GM19238 (cell line): ENCODE measurements at regions not wholly inside any gene's neighbourhood (a gene's known extent, or its start where the extent isn't known, plus 50 kb on each side); places are given as distances from the start of the nearest gene placed in this dataset.

ENCODE experiments used
- DNase-seq: peaks from one replicate; pipeline ENCODE4 v3.0.0; 2011; ENCODE audit warnings: low spot score; ENCODE audit not compliant: insufficient read length

DNA sequence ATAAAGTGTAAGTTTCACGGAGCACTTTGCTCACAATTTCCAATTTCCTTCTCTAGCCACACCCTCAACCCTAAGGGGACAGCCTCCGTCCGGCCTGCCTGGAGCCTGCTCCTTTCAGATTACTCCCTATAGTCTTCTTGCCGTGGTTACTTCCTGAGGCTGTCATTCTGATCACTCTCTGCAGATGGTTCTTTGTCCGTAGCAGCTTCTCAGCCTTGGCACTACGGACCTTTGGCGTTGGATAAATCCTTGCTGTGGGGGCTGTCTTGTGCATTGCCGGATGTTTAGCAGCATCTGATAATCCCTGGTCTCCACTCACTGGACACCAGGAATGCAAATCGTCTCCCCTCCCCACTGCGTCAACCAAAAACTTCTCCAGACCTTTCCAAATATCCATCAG is 447.5 kb upstream of the KIRREL3 start:
- no peak for DNase-seq

DNA sequence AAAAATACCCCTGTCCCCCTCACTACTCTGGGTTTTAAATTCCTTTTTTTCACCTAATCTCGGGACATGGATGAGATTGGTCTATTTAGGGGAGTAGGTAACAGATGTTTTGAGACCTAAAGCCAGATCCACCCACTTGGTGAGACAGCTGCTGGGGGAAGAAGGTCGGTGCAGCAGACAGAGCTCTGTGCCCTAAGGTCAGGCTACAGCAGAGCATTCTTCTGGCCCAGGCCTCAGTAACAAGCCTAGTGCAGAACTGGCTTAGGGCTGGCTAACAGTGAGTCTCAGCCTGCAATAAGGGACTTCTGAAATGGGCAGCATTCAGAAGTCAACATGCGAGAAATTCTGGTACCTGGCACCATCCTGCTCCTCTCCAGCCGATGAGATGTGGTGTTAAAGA is 444.9 kb upstream of the KIRREL3 start:
- DNase-seq, result no peak

DNA sequence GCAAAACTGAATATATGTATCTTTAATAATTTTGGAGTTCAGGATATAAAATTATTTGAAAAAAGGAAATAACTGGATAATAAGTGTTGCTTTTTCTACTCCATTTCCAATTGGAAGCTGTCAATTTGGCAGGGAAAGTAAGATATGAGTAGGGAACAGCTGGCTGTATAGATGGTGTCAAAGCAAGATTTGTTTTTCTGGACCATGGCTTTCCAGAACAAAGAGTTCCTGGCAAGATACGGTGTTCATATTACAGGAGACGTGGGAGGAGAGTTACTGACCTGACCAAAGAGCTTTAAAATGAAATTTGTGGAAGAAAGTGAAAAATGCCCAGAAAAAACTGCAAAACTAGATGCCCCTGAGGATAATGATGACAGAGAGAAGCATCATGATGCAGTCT is 442.7 kb upstream of the KIRREL3 start:
- no peak for DNase-seq

DNA sequence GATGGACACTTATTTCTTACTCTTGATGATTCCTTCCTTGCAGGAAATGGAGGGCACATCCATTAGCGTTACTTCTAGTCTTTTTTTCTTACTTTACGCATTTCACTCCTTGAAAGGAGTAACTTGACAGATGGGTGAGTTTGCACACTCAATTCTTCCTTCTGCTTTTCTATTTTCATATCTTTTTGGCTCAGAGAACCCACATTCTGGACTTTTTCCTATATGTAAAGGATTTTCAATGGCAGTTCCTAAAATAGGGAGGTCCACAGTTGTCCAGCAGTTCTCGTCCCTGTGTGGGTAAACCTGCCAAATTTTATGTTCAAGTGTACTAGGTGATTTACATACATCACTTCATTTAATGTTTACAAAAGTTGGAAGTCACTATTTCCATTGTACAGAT is 440.0 kb upstream of the KIRREL3 start:
- no peak for DNase-seq

DNA sequence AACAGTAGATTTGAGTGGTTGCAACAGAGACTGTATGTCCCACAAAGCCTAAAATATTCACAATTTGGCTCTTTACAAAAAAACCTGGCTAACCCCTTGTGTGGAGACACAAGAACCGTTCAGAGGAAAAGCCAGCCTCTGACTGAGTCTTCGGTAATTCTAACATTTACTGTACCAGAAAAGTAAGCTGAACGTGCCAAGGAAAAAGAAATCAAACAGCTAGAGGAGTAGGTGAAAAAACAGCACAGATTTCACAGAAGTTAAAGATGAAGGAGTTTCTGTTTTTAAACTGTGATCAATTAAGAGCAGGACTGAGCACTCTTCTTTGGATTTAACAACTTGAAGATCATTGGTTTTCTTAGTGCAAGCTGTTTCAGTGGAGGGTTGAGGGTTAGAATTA is 424.7 kb upstream of the KIRREL3 start:
- DNase-seq, result no peak

DNA sequence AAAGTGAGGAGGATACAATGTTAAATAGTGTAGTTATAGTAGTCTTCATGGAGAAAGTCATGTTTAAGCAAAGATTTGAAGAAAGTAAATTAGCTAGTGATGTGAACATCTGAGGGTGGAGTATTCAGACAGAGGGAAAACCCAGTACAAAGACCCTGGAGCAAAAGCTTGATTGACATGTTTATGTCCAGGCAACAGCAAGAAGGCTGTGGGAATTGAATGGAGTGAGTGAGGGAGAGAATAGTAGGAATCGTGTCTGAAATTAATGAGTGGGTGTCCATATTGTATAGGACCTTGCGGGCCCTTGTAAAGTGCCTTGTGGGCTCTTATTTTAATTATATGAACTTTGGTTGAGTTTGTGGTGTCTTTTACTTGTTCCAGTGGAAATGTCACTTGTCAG is 424.1 kb upstream of the KIRREL3 start:
- DNase-seq, result no peak

DNA sequence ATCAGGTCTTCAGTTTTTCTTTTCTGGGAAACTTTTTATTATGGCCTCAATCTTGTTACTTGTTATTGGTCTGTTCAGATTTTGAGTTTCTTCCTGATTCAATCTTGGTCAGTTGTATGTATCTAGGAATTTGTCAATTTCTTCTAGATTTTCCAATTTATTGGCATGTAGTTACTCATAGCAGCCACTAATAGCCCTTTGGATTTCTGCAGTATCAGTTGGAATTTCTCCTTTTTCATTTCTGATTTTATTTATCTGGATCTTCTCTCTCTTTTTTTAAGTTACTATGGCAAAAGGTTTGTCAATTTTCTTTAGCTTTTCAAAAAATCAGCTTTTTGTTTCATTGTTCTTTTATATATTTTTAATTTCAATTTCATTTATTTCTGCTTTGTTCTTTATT is 419.6 kb upstream of the KIRREL3 start:
- DNase-seq, result no peak

DNA sequence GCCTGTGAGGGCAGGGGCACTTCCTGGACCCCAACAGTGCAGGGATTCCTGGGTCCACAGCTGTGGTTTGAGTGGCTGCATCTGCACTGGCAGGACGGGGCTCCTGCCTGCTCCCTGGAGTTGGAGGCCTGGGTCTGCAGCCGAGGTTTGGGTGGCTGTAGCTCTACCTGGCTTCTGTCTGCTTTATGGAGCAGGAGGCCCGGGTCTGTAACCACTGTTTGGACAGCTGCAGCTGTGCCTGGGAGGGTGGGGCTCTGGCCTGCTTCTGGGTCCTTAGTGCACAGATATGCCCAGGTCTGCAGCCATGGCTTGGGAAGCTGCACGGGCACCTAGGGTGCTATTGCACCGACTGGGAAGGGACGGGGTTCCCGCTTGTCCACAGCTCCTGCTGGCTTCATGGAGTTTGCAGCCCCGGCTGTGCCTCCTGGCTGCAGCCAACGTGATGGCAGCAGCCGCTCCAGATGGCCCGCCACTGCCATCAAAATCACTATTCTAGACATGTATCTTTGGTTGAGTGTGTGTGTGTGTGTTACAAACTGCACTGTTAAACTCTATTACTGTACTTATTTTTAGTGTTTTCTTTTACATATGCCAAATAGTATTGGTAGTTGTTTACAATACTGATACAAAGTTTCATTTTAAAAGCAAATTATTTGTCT is 412.3 kb upstream of the KIRREL3 start:
- DNase-seq, result no peak

DNA sequence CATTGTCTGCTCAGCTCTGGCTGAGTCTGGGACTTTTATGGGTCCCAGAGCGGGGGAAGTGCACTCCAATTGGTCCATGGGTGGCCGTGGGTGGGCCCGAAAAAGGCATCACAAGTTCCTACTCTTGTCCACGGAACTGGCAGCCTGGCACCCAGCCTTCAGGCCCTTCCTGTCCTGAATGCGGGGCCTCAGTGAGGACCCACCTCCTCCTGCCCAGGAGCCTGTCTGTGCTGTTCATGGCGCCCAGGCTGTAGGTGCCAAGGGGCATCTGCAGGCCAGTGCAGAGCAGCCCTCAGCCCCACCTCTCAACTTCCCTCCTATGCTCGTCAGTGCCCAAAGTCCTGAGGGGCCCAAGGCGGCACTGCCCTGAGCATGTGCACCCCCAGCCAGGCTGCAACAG is 411.7 kb upstream of the KIRREL3 start:
- no peak for DNase-seq

DNA sequence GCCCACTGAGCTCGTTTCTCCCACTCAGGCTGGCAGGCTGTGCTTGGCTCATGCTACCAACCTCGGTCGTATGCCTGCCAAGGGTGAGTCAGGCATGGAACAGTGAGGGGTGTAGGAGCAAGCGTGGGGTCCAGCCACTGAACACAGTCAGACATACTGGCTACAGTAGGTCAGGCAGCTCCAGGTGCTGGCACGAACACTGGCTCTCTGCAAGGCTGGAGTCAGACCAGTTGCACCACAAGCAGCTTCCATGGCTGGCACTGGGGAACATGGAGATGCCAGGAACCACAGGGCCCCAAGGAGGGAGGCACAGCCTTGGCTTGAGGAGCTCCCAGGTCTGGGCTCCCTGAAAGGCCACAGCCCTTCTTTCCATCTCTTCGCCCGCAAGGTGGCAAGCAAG is 410.7 kb upstream of the KIRREL3 start:
- DNase-seq, result no peak

DNA sequence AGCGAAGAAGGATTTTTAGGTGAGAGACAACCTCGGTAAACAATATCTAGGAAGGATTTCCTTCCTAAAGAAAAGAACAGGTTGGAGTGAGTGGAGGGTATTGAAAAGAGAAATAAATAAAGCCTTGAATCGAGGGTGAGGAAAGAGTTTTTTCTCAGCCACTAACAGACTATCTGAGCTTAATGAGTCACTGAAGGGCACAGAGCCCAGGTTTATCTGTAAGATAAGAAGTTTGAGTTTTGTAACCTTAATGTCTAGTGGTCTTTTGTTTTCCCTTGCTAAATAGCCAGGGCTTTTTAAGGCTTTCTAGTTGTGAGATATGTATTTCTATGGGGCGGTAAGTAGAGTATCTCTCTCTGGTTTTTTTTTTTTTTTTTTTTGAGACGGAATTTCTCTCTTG is 394.5 kb upstream of the KIRREL3 start:
- no peak for DNase-seq

DNA sequence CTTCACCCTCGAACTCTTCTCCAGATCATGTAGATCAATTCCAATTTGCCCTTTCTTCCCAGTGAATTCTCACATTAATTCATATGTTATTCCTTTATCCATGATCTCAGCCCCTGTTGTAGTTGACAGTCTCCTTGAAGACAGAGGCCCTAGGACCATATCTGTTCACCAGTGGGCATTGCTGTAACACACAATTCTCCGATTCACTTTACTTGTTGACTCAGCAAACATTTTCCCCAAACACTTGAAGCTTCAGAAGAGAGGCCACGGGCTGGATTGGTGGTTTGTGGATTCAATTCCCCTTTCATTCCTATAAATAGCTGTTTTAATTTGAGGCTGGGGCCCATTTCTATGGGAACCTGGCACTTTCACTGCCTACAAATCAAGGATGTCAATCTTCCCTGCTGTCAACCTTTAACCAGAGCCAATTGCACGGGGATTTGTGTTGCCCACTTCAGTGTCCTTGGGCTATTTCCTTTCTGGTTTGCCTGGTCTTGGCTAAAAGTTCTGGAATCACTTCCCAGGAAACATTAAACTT is 393.0 kb upstream of the KIRREL3 start:
- no peak for DNase-seq

DNA sequence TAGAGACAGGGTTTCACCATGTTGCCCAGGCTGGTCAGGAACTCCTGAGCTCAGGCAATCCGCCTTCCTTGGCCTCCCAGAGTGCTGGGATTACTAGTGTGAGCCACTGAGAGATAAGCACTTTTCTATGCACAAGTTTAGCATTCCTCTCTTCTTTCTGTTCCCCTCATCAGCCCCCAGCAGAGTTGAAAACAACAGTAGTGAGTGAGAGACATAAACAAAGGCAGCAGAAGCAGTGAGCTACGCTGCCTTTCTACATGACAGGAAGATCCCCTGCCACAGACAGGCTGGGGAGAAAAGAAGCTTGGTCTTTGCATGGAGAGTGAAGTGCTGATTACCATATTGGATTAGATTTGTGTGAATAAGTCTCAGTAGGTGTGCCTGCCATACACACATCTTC is 392.0 kb upstream of the KIRREL3 start:
- DNase-seq, result no peak

DNA sequence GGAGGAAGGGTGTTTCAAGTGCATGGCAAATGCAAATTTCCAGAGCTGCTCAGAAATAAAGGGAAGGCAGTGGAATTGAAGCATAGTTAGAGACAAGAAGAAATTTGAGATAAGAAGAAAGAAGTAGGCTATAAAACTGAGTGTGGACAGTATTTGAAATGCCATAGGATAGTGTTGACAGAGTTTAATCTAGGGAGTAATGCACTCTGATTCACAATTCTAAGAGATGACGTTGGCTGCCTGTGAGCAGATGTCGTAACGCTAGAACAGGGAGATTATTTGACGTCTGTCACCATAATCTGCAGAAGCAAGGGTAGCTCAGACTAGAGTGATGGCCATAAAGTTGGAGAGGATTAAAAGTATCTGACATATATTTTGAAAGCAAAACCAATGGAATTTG is 389.9 kb upstream of the KIRREL3 start:
- no peak for DNase-seq

DNA sequence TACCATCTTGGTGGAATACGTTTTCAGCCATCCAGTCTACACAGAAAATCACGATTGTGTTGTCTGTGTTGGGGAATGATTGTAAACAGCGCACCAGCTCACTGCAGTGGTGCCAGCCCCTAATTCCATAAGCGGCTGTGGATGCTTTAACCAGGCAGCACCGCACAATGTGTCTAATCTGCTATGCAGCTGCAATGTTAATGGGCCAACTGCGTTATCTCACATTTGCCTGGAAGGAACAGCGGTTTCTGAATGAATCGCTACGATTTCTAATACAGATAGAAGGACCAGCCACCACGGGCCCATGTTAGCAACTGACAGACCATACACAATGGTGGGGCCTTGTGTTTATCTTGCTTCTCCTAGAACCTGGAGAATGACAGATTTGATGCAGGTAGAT is 384.5 kb upstream of the KIRREL3 start:
- DNase-seq, result no peak

DNA sequence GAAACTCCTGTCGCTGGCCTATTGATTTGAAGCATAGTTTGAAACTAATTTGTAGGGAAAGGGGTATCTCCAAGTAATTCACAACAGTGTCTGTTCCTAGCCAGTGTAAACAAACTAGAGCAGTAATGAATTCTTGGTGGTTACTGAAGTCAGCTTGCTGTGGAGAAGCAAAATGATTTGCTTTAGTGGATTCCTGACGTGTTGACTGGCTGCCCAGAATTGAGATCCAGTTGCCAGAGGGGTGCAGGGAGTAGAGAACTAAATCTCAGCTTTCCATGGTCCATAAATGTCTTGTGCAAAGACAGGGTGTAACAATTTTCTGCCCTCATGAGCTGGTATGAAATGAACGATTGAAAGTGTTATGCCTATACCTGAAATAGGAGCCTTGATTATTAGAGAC is 382.5 kb upstream of the KIRREL3 start:
- no peak for DNase-seq

DNA sequence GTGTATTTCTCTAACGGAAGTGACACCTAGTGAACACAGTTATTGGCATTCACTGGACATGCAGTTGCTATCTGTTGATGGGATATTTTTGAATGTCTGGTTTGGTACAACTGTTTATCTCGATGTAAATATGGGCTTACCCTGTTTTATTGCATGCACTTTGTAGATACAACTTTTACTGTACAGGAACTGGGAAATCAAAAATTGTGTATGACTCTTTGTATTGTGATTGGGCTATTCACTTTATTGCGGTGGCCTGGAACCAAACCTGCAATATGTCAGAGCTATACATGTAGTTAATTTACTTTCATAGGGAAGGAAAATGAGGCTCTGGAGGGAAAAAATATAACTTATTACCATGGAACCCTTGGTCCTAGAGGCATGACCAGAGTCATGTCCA is 380.7 kb upstream of the KIRREL3 start:
- DNase-seq, result no peak

DNA sequence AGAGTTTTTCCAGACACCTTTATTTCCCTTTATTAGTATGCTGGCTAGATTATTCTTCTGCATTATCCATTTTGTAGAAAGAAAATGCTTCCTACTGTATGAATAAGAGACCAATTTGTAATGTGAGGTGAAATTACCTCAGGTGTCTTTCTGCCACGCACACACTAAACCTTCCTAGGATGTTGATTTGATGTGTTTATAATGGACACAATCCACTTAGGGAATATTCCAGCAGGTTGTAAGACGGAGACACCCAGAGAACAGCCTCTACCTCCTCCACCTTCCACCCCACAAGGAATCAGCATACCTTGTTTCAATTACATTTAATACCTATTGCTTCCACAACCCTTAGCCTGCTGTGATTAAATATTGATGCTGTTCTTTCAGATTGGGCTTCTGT is 379.1 kb upstream of the KIRREL3 start:
- DNase-seq, result no peak

DNA sequence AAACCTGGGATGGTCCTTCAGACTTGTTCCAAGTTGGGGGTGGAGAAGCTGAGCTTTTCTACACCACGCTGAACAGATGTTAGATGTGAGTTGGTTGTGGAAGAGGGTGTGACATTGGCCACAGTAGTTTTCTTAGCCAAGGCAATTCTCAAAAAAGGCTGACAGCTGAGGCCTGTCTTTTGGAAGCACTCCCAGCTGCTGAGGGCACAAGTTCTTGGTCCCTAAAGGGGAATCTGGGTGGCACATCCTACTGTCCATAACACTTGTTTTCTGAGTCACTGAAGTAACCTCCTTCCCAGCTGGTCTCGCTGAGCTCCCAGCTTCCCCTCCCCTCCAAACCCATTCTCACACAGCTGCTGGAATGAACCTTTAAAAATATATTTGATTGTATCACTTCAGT is 375.7 kb upstream of the KIRREL3 start:
- no peak for DNase-seq

DNA sequence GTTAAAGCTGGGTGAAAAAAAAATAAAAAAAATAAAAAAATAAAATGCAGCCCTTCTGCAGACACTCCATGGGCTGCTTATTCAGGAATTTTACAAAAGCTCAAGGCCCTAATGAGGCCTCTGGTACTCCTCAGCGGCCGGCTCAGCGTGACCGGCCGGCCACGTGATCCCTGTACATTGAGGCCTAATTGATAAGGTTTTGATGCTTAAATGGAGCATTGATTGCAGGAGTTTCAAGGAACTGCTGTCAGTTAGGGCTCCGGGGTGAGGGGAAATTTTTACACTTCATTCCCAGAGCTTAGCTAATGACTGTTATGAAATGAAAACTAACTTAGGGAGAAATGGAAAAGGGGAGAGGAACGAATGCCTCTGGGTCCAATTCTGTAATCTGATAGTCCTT is 368.8 kb upstream of the KIRREL3 start:
- DNase-seq, result no peak

DNA sequence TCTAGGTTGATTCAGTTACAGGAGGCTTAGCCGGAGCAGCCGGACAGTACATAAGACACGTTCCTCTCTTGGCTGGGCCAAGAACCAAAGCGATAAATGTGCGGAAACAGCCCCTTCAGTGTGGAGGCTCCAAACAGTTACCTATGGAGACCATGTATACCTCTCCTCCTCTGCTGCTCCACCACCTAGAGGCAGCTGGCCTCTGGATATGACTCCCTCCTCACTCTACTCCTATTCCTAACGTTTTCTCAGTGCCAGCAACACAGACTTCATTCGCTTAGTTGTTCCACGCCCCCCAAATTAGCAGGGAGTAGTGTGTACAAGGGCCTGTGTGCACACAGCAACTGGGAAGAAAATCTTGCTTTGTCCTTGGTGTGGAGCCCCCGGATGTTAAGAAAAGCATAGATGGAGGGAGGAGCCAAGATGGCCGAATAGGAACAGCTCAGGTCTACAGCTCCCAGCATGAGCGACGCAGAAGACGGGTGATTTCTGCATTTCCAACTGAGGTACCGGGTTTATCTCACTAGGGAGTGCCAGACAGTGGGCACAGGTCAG is 362.3 kb upstream of the KIRREL3 start:
- no peak for DNase-seq

DNA sequence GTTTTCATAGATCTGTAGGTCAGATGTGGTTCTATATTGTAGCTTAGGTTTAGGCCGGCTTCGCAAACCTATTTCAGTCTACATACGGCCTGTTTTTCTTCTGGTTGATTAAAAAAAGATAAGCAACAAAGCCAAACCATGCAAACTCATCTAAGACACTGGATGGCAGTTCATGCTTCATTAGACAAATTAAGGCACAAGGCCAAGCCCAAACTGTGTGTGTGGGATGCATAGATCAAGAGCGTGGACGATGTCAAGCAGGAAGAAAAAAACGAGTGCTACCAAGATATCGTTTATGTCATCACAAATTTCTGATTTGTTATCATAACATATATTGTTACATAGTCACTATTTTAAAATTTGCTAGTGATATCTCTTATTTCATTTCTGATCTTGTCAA is 357.6 kb upstream of the KIRREL3 start:
- DNase-seq, result no peak

DNA sequence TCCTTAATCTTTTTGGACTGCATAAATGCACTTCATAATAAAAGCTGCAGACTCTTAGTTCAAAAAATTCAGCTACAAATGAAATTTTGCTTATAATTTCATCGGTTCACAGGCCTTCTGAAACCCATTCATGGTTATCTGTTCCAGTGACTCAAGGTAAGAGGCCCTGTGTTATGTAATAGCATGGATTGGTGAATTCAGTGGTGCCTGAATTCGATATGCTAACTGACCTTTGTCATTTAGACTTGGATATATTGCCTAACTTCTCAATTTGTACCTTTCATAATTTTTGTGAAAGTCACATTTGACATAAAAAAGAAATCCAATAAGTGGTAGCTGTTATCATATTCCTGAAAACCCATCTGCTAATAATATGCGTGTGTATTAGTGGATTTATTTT is 349.9 kb upstream of the KIRREL3 start:
- DNase-seq, result no peak
